Ascending aorta (tissue), 2 donors: ENCODE measurements at regions not wholly inside any gene's neighbourhood (a gene's known extent, or its start where the extent isn't known, plus 50 kb on each side); places are given as distances from the start of the nearest gene placed in this dataset.

Source experiments
- DNase-seq, 2 donors: peaks; one replicate each; pipeline ENCODE4 v3.0.0-alpha.2; 2019; ENCODE audit warnings: low spot score in 2 of 2
- H3K27ac ChIP-seq, 2 donors: fragments of 200-600 bp; sonication (generic); one replicate each; pipeline ENCODE4 v1.5.1; 2016 to 2017; ENCODE audit warnings: mild to moderate bottlenecking in 1 of 2
- H3K27me3 ChIP-seq: fragments of 200-600 bp; sonication (generic); one replicate; pipeline ENCODE4 v1.5.1; 2017
- H3K36me3 ChIP-seq, 2 donors: fragments of 200-600 bp; sonication (generic); one replicate each; pipeline ENCODE4 v1.5.1; 2016
- H3K4me1 ChIP-seq, 2 donors: fragments of 200-600 bp; sonication (generic); one replicate each; pipeline ENCODE4 v1.5.1; 2016 to 2017; ENCODE audit warnings: mild to moderate bottlenecking in 1 of 2
- H3K4me3 ChIP-seq, 2 donors: fragments of 200-600 bp; sonication (generic); one replicate each; pipeline ENCODE4 v1.5.1; 2016 to 2017; ENCODE audit warnings: mild to moderate bottlenecking in 1 of 2
- H3K9me3 ChIP-seq, 2 donors: fragments of 200-600 bp; sonication (generic); one replicate each; pipeline ENCODE4 v1.5.1; 2016
- intact Hi-C: fragments of 100-400 bp; cut with DNase I; formaldehyde crosslinking; loops from one replicate; pipeline ENCODE4 v1.15.1; 2023
- TF ChIP-seq, protein P1 (sequence below), 3 experiments: fragments of 200-600 bp in 2 of 3; fragments of 450-650 bp in 1 of 3; sonication (generic) in 2 of 3; IDR thresholded peaks; one replicate each; pipeline ENCODE4 v1.5.1; 2016 to 2019; ENCODE audit warnings: antibody characterized with exemption in 3 of 3, mild to moderate bottlenecking in 1 of 3, moderate library complexity in 1 of 3

- H3K36me3 ChIP-seq, result no peaks in the 10 kb centered on the region
- H3K9me3 ChIP-seq, result no peaks in the 10 kb centered on the region
- intact Hi-C loops, result no loop called here
- no peak for DNase-seq
- no peak overlapping the region for H3K4me3 ChIP-seq
- H3K27ac ChIP-seq, result no peak overlapping the region
- TF ChIP-seq, protein P1, sequence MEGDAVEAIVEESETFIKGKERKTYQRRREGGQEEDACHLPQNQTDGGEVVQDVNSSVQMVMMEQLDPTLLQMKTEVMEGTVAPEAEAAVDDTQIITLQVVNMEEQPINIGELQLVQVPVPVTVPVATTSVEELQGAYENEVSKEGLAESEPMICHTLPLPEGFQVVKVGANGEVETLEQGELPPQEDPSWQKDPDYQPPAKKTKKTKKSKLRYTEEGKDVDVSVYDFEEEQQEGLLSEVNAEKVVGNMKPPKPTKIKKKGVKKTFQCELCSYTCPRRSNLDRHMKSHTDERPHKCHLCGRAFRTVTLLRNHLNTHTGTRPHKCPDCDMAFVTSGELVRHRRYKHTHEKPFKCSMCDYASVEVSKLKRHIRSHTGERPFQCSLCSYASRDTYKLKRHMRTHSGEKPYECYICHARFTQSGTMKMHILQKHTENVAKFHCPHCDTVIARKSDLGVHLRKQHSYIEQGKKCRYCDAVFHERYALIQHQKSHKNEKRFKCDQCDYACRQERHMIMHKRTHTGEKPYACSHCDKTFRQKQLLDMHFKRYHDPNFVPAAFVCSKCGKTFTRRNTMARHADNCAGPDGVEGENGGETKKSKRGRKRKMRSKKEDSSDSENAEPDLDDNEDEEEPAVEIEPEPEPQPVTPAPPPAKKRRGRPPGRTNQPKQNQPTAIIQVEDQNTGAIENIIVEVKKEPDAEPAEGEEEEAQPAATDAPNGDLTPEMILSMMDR (IDR thresholded peaks at IDR 0.05), result no peak
- H3K27me3 ChIP-seq, result no peaks in the 10 kb centered on the region
- H3K4me1 ChIP-seq, result no peaks in the 10 kb centered on the region
Measured at GRCh38 chr4:188611143-188611542, 471.9 kb downstream of the TRIML1 start.

DNA sequence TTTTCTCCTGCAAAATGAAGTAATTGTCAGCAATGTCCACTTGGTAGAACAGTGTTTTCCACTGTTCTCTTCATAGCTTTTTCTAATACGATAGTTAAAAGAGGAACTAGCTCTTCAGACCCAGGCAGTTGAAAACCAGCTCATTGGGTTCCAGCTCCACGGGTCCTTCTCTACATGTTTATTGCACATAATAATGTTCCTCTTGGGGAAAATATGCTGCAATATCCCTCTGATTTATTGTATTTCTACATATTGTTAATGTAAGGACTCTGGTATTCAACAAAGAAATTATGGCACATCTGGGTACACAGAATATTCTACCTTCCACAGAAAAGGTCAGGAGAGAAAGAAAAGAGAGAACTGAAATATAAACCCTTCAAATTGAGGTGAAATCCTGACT, 473.4 kb downstream of the TRIML1 start:
- Histone ChIP-seq H3K4me1 (no peaks in the 10 kb centered on the region), H3K36me3 (no peaks in the 10 kb centered on the region), H3K4me3 (no peak overlapping the region), H3K27ac (no peak overlapping the region), H3K9me3 (no peaks in the 10 kb centered on the region), H3K27me3 (no peaks in the 10 kb centered on the region)
- intact Hi-C loops, result no loop called here
- DNase-seq, result no peak
- TF ChIP-seq, protein P1 (IDR thresholded peaks at IDR 0.05), result no peak

DNA sequence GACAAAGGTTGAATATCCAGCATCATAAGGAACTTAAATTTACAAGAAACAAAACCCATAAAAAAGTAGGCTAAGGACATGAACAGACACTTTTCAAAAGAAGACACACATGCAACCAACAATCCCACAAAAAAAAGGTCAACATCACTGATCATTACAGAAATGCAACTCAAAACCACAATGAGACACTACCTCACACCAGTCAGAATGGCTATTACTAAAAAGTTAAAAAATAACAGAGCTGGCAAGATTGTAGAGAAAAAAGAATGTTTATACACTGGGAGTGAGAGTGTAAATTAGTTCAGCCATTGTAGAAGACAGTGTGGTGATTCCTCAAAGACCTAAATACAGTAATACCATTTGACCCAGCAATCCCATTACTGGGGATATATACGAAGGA, 474.7 kb downstream of the TRIML1 start:
- H3K27me3 ChIP-seq, result no peaks in the 10 kb centered on the region
- intact Hi-C loops, result no loop called here

GRCh38 chr4:188619456-188620149, 480.4 kb downstream of the TRIML1 start:
- Histone ChIP-seq H3K27ac (no peak overlapping the region), H3K9me3 (no peaks in the 10 kb centered on the region), H3K27me3 (no peaks in the 10 kb centered on the region), H3K4me3 (no peak overlapping the region), H3K4me1 (no peaks in the 10 kb centered on the region), H3K36me3 (no peaks in the 10 kb centered on the region)
- DNase-seq, result no peak
- TF ChIP-seq, protein P1 (IDR thresholded peaks at IDR 0.05), result no peak
- intact Hi-C loops, result no loop called here

More for the DNA sequence above, 474.7 kb downstream of the TRIML1 start:
- Histone ChIP-seq H3K27ac (no peak overlapping the region), H3K4me1 (no peaks in the 10 kb centered on the region), H3K36me3 (no peaks in the 10 kb centered on the region), H3K4me3 (no peak overlapping the region), H3K9me3 (no peaks in the 10 kb centered on the region)
- DNase-seq, result no peak
- TF ChIP-seq, protein P1 (IDR thresholded peaks at IDR 0.05), result no peak

DNA sequence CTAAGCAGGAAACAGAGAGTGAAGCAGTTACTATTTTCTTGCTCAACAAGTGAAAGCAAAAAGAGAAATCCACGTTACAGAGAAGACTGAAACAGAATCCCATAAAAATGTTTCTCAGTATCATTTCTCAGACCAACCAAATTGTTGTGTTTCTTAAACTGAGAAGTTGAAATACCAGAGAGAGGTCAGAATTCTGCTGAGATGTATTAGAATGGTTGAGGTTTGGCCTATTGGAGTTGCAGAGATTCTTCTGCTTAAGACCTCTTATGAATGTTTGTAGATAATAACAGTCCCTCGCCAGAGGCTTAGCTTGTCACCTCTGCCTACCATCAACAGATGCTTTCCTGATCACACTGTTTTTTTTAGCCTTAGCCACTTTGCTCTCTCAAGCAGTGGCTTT, 481.4 kb downstream of the TRIML1 start:
- H3K27ac ChIP-seq, result no peak overlapping the region
- intact Hi-C loops, result no loop called here
- no peak overlapping the region for H3K4me3 ChIP-seq
- no peak for DNase-seq
- no peaks in the 10 kb centered on the region for H3K27me3 ChIP-seq
- H3K4me1 ChIP-seq, result no peaks in the 10 kb centered on the region
- TF ChIP-seq, protein P1 (IDR thresholded peaks at IDR 0.05), result no peak
- H3K36me3 ChIP-seq, result no peaks in the 10 kb centered on the region
- no peaks in the 10 kb centered on the region for H3K9me3 ChIP-seq
